ENCODE measurements at regions not wholly inside any gene's neighbourhood (a gene's known extent, or its start where the extent isn't known, plus 50 kb on each side); places are given as distances from the start of the nearest gene placed in this dataset.

- TF ChIP-seq CTCF (conservative IDR thresholded peaks at IDR 0.05 in 1 of 2, IDR thresholded peaks at IDR 0.05 in 1 of 2; ENCODE audit: low read depth in 1 of 2, low read length in 2 of 2) (no peak), EZH2 (IDR thresholded peaks at IDR 0.05; ENCODE audit: low read length, missing control alignments) (no peak)
Observed at GRCh38 chr2:105490956-105491355, 92.1 kb upstream of the FHL2 start.
